ENCODE measurements at regions not wholly inside any gene's neighbourhood (a gene's known extent, or its start where the extent isn't known, plus 50 kb on each side); places are given as distances from the start of the nearest gene placed in this dataset.

DNA sequence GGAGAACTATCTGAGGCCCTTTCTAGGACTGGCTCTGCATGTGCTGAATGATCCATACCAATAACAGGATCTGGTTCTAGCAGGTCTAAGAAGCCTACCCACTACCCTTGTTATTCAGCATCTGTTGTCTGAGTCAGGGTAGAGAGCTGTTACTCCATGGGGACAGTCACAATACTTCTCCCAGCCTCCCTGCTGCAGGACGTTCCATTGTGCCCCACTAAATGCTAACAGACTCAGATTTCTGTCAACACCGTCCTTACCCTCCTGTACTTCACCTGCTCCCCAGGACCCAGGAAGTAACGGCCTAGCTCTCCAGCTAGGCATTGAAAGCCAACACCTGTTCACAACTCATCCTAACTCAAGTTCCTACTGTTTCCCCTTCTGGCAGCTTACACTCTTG lies 719.7 kb upstream of the ID2 start:
- no peak for TF ChIP-seq POLR2AphosphoS5 (IDR thresholded peaks at IDR 0.05)
- TF ChIP-seq, protein P1, sequence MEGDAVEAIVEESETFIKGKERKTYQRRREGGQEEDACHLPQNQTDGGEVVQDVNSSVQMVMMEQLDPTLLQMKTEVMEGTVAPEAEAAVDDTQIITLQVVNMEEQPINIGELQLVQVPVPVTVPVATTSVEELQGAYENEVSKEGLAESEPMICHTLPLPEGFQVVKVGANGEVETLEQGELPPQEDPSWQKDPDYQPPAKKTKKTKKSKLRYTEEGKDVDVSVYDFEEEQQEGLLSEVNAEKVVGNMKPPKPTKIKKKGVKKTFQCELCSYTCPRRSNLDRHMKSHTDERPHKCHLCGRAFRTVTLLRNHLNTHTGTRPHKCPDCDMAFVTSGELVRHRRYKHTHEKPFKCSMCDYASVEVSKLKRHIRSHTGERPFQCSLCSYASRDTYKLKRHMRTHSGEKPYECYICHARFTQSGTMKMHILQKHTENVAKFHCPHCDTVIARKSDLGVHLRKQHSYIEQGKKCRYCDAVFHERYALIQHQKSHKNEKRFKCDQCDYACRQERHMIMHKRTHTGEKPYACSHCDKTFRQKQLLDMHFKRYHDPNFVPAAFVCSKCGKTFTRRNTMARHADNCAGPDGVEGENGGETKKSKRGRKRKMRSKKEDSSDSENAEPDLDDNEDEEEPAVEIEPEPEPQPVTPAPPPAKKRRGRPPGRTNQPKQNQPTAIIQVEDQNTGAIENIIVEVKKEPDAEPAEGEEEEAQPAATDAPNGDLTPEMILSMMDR (IDR thresholded peaks at IDR 0.05), result no peak

All from esophagus muscularis mucosa (tissue), 3 donors.